ENCODE measurements at regions not wholly inside any gene's neighbourhood (a gene's known extent, or its start where the extent isn't known, plus 50 kb on each side); places are given as distances from the start of the nearest gene placed in this dataset.

DNA sequence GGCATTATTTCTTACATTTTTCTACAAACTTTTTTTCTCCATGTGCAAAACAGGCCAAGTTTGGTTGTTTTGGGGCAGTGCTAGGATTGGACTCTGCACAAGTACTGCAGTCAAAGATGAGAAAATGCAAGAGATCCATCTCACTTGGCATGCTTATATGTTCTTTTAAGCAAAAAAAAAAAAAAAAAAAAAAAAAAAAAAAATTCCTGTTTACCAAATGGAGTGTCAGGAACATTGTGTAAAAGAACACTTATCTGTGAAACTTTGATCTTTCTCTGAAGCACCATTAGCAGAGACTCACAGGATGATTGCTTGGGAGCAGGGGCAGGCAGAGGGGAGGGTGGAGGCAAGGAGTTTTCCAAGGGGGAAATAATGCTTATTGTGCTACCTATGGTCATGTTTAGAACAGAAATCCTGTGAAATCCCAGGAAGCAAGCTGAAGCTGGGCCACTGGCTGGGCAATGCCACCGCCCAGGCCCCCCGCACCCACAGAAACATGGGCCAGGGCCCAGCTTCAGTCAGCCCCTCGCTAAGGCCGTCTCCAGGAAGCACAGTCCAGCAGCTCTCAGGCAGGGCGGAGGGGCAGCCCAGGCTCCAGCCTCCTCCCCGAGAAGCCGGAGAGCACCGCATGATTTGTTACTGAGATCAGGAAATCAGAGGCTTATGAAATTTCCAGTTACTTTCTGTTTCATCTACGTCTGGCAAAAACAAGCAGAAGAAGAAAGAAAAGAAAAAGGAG lies 229.4 kb downstream of the ZNF516 start:
- no peak for TF ChIP-seq CREB1 (IDR thresholded peaks at IDR 0.05; ENCODE audit: low read depth)
- TF ChIP-seq, protein P1, sequence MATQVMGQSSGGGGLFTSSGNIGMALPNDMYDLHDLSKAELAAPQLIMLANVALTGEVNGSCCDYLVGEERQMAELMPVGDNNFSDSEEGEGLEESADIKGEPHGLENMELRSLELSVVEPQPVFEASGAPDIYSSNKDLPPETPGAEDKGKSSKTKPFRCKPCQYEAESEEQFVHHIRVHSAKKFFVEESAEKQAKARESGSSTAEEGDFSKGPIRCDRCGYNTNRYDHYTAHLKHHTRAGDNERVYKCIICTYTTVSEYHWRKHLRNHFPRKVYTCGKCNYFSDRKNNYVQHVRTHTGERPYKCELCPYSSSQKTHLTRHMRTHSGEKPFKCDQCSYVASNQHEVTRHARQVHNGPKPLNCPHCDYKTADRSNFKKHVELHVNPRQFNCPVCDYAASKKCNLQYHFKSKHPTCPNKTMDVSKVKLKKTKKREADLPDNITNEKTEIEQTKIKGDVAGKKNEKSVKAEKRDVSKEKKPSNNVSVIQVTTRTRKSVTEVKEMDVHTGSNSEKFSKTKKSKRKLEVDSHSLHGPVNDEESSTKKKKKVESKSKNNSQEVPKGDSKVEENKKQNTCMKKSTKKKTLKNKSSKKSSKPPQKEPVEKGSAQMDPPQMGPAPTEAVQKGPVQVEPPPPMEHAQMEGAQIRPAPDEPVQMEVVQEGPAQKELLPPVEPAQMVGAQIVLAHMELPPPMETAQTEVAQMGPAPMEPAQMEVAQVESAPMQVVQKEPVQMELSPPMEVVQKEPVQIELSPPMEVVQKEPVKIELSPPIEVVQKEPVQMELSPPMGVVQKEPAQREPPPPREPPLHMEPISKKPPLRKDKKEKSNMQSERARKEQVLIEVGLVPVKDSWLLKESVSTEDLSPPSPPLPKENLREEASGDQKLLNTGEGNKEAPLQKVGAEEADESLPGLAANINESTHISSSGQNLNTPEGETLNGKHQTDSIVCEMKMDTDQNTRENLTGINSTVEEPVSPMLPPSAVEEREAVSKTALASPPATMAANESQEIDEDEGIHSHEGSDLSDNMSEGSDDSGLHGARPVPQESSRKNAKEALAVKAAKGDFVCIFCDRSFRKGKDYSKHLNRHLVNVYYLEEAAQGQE (IDR thresholded peaks at IDR 0.05; ENCODE audit: low read depth), result no peak
- TF ChIP-seq RAD21 (IDR thresholded peaks at IDR 0.05; ENCODE audit: low read depth), result no peak
- TF ChIP-seq, protein P2, sequence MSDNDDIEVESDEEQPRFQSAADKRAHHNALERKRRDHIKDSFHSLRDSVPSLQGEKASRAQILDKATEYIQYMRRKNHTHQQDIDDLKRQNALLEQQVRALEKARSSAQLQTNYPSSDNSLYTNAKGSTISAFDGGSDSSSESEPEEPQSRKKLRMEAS (IDR thresholded peaks at IDR 0.05), result no peak
- TF ChIP-seq, protein P3, sequence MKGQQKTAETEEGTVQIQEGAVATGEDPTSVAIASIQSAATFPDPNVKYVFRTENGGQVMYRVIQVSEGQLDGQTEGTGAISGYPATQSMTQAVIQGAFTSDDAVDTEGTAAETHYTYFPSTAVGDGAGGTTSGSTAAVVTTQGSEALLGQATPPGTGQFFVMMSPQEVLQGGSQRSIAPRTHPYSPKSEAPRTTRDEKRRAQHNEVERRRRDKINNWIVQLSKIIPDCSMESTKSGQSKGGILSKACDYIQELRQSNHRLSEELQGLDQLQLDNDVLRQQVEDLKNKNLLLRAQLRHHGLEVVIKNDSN (IDR thresholded peaks at IDR 0.05), result no peak
- TF ChIP-seq TCF12 (IDR thresholded peaks at IDR 0.05; ENCODE audit: low read depth), result no peak
- TF ChIP-seq TAF1 (IDR thresholded peaks at IDR 0.05; ENCODE audit: low read depth), result no peak
- no peak for TF ChIP-seq EGR1 (IDR thresholded peaks at IDR 0.05)
- TF ChIP-seq NFIC (IDR thresholded peaks at IDR 0.05), result no peak
- TF ChIP-seq YY1 (IDR thresholded peaks at IDR 0.05; ENCODE audit: low read depth), result no peak
- TF ChIP-seq CEBPB (IDR thresholded peaks at IDR 0.05), result no peak
- no peak for TF ChIP-seq EP300 (IDR thresholded peaks at IDR 0.05; ENCODE audit: borderline replicate concordance)
- TF ChIP-seq TEAD4 (IDR thresholded peaks at IDR 0.05), result no peak
- TF ChIP-seq FOXM1 (IDR thresholded peaks at IDR 0.05; ENCODE audit: borderline replicate concordance, low read depth), result no peak
- TF ChIP-seq ZBTB7A (IDR thresholded peaks at IDR 0.05; ENCODE audit: low read depth), result no peak

DNA sequence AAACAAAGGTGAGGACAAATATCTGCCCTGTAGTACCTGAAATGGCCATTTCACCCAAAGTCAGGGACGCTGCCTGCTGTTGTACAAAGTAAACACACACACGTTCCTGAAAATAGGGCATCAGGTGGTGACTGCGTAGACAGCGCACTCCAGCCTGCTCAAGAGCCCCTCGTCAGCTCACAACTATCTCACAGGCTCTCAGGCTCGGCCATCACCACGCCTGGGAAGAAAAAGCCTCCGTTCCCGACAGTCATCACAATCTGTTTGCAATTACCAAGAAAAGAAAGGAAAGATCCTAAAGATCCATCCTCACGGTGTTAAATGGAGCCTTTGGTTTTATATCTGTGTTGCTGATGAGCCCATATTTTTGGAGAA lies 230.2 kb downstream of the ZNF516 start:
- TF ChIP-seq, protein P3 (IDR thresholded peaks at IDR 0.05), result no peak
- TF ChIP-seq NFIC (IDR thresholded peaks at IDR 0.05) (no peak), RAD21 (IDR thresholded peaks at IDR 0.05; ENCODE audit: low read depth) (no peak), TEAD4 (IDR thresholded peaks at IDR 0.05) (no peak), EGR1 (IDR thresholded peaks at IDR 0.05) (no peak)

DNA sequence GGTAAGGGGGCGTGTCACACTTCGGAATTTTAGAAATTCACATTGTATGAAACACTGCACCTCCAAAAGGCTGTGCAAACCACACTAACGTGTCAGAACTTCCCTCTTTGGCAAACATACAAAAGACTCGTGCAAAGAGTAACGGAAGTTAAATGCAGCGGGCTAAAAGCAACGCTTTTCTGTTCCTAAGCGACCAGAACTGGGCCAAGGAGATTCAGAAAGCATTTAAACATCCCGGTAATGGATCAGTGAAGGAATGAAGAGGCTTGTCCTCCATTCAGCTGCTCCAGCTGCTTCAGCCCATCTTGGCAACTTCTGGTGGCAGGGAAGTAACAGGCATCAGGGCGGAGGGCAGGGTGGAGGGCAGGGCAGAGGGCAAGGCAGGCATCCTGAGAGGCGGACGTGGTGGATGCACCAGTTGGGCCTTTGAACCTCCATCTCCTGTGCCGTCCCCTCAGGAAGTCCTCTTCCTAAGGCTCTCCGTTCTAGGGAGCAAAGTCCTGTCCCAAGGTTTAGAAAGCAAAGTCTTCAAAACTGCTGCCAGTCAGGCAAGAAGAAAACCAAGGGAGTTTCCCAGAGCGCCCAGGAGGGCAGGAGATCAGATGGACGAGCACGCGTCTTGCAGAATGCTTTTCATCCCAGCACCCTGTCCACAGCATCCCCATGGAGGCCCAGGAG lies 230.7 kb downstream of the ZNF516 start:
- no peak for TF ChIP-seq FOXM1 (IDR thresholded peaks at IDR 0.05; ENCODE audit: borderline replicate concordance, low read depth)
- no peak for TF ChIP-seq TAF1 (IDR thresholded peaks at IDR 0.05; ENCODE audit: low read depth)
- no peak for TF ChIP-seq YY1 (IDR thresholded peaks at IDR 0.05; ENCODE audit: low read depth)
- no peak for TF ChIP-seq ZBTB7A (IDR thresholded peaks at IDR 0.05; ENCODE audit: low read depth)
- no peak for TF ChIP-seq CEBPB (IDR thresholded peaks at IDR 0.05)
- no peak for TF ChIP-seq NFIC (IDR thresholded peaks at IDR 0.05)
- TF ChIP-seq TEAD4 (IDR thresholded peaks at IDR 0.05), result no peak
- TF ChIP-seq, protein P2 (IDR thresholded peaks at IDR 0.05), result no peak
- TF ChIP-seq, protein P1 (IDR thresholded peaks at IDR 0.05; ENCODE audit: low read depth), result no peak
- no peak for TF ChIP-seq TCF12 (IDR thresholded peaks at IDR 0.05; ENCODE audit: low read depth)
- TF ChIP-seq EGR1 (IDR thresholded peaks at IDR 0.05), result no peak
- no peak for TF ChIP-seq RAD21 (IDR thresholded peaks at IDR 0.05; ENCODE audit: low read depth)
- no peak for TF ChIP-seq EP300 (IDR thresholded peaks at IDR 0.05; ENCODE audit: borderline replicate concordance)
- TF ChIP-seq CREB1 (IDR thresholded peaks at IDR 0.05; ENCODE audit: low read depth), result no peak
- TF ChIP-seq, protein P3 (IDR thresholded peaks at IDR 0.05), result no peak

DNA sequence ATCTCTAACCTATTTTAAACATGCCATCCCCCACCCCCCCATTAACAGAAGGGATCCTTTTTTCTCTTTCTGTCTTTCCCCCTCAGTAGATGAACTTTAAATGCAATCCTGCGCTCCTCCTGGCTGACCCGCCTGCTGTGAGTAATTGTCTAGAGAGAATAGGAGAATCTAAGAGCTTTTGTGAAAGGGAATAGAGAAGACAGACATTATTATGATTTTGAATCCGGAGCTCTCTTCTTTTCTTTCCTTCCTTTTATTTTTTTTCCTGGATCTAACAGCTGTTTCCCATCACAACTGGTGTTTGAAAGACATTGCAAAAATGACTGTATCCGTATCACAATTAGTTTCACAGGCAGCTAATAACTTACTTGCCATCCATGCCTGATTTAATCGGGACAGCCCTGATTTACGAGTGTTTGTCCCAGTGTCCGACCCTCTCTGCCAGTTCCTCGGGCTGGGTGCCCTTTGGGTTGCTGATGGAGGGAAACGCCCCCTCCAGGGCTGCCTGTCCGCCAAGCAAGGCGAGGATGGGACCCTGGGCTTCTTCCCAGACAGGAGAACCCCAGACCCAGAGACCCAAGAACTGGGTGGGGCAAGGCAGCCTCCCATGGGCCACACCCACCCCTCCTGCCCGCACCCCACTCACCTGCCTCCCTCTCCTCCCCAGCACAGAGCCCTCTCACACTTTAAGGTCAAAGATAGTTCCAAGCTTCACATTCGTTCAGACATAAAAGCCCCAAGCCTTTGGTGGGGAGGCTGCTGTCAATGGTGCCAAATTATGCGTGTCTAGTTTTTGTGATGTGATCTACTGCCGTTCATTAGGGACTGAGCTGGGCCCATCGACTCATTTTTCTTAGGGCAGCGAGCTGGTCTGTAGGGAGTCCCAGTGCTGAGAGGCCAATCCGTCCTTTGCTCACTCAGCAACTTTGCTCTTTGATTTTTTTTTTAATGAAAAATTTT lies 231.7 kb downstream of the ZNF516 start:
- TF ChIP-seq TAF1 (IDR thresholded peaks at IDR 0.05; ENCODE audit: low read depth) (no peak), RAD21 (IDR thresholded peaks at IDR 0.05; ENCODE audit: low read depth) (no peak), TEAD4 (IDR thresholded peaks at IDR 0.05) (no peak), CREB1 (IDR thresholded peaks at IDR 0.05; ENCODE audit: low read depth) (no peak), EGR1 (IDR thresholded peaks at IDR 0.05) (no peak), YY1 (IDR thresholded peaks at IDR 0.05; ENCODE audit: low read depth) (no peak), ZBTB7A (IDR thresholded peaks at IDR 0.05; ENCODE audit: low read depth) (no peak), FOXM1 (IDR thresholded peaks at IDR 0.05; ENCODE audit: borderline replicate concordance, low read depth) (no peak), TCF12 (IDR thresholded peaks at IDR 0.05; ENCODE audit: low read depth) (no peak), EP300 (IDR thresholded peaks at IDR 0.05; ENCODE audit: borderline replicate concordance) (no peak), NFIC (IDR thresholded peaks at IDR 0.05) (no peak), CEBPB (IDR thresholded peaks at IDR 0.05) (no peak)
- TF ChIP-seq, protein P3 (IDR thresholded peaks at IDR 0.05), result no peak
- TF ChIP-seq, protein P1 (IDR thresholded peaks at IDR 0.05; ENCODE audit: low read depth), result no peak
- TF ChIP-seq, protein P2 (IDR thresholded peaks at IDR 0.05), result no peak

Measured in Ishikawa (cell line).